ENCODE measurements at regions not wholly inside any gene's neighbourhood (a gene's known extent, or its start where the extent isn't known, plus 50 kb on each side); places are given as distances from the start of the nearest gene placed in this dataset.

DNA sequence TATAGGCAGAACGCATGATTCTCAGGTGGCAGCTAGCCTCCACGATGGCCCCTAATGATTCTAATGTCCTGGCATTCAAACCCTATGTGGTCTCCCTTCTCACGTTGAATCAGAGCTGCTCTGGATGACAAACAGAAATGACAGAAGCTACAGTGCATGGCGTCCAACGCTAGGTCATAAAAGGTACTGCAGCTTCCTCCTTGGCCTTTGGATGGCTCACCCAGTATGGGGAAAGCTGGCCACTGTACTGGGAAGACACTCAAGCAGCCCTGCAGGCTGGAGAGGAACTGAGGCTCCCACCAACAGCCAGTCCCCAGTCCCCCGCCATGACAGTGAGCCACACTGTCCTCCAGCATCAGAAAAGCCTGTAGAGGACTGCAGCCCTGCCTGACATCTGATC is 286.3 kb downstream of the FAM43A start:
- intact Hi-C loops (cut with DNase I): no loop called here
- DNase-seq (ENCODE audit: low spot score): no peak
- no peak overlapping the region for H3K27ac ChIP-seq

GRCh38 chr3:194972641-194973040 is 287.0 kb downstream of the FAM43A start:
- no peaks in the 10 kb centered on the region for H3K9me3 ChIP-seq
- no peaks in the 10 kb centered on the region for H3K27me3 ChIP-seq (replicated peaks; ENCODE audit: insufficient read depth)
- no peaks in the 10 kb centered on the region for H3K36me3 ChIP-seq
- intact Hi-C loops (cut with DNase I): no loop called here
- DNase-seq (ENCODE audit: low spot score): no peak
- H3K4me3 ChIP-seq: no peak overlapping the region
- no peak overlapping the region for H3K27ac ChIP-seq
- H3K4me1 ChIP-seq (replicated peaks): no peaks in the 10 kb centered on the region
- TF ChIP-seq POLR2AphosphoS5 (IDR thresholded peaks at IDR 0.05) (no peak), CTCF (IDR thresholded peaks at IDR 0.05) (no peak)
- 89% methylated on average over 6 of the region's 6 CpGs for WGBS

More for the DNA sequence above, 286.3 kb downstream of the FAM43A start:
- Histone ChIP-seq H3K4me3 (no peak overlapping the region), H3K36me3 (no peaks in the 10 kb centered on the region), H3K27me3 (replicated peaks; ENCODE audit: insufficient read depth) (no peaks in the 10 kb centered on the region), H3K9me3 (no peaks in the 10 kb centered on the region), H3K4me1 (replicated peaks) (no peaks in the 10 kb centered on the region)
- 82% methylated on average over 6 of the region's 6 CpGs for WGBS
- TF ChIP-seq CTCF (IDR thresholded peaks at IDR 0.05): no peak
- no peak for TF ChIP-seq POLR2AphosphoS5 (IDR thresholded peaks at IDR 0.05)
- no peak for TF ChIP-seq POLR2A (IDR thresholded peaks at IDR 0.05)

DNA sequence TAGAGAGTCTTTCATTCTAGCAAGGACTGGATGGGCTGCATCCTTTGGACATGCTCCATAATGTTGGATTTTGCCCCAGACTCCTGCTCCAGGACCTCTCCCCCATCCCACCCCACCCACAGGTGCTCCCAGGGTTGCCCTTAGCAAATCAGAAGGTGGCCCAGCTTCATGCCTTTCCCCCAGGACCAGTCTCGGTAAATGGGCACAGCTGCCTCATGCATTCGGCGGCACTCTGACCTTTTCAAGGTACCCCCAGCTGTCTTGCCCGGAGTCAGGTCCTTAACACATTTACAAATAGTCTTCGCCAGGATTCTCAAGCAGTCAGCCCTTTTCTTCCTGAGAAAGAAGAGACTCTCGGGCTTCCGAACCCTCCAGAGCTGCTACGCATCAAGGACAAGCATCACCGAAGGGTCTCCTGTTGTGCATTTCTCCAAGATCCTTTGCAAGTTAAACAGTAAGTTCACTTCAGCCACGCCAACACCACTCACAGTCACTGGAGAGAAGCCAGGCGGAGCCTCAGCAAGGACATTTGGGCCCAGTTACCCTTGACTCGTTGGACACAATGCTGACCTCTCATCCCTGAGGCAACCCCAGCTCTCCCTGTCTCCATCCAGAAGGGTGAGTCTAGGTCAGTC is 287.8 kb downstream of the FAM43A start:
- Histone ChIP-seq H3K27me3 (replicated peaks; ENCODE audit: insufficient read depth) (no peaks in the 10 kb centered on the region), H3K4me1 (replicated peaks) (no peaks in the 10 kb centered on the region), H3K27ac (no peak overlapping the region), H3K36me3 (no peaks in the 10 kb centered on the region), H3K9me3 (no peaks in the 10 kb centered on the region), H3K4me3 (no peak overlapping the region)
- no peak for DNase-seq (ENCODE audit: low spot score)
- 87% methylated on average over 12 of the region's 12 CpGs for WGBS
- intact Hi-C loops (cut with DNase I): no loop called here
- TF ChIP-seq POLR2A (IDR thresholded peaks at IDR 0.05) (no peak), CTCF (IDR thresholded peaks at IDR 0.05) (no peak)

DNA sequence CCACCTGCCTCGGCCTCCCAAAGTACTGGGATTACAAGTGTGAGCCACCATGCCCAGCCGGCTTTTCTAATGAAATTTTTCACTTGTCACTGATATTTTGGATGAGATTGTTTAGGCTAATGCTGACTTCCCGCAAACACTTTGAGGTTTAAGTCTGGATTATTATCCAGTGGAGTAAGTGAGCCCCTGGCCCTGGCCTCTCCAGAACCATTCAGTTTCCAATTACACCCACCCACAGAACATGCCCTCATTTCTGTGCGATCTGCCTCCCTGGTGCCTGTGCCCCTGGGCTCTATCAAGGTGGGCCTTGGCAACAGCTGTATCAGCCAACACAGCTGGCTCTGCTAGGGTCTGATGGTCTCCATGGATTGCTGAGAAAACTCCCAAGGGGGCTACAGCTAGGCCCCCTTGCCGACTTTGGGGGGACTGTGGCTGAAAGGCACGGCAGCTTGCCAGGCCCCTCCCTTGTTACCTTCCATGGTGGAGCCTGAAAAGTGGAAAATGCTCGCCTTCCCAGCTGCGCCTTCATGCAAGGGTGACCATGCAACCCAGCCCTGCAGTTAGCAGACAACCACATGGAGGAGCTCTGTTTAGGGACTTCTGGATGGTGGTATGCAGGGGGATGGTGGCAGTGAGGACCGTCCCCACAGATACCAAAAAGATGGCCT is 288.9 kb downstream of the FAM43A start:
- Histone ChIP-seq H3K4me3 (no peak overlapping the region), H3K27me3 (replicated peaks; ENCODE audit: insufficient read depth) (no peaks in the 10 kb centered on the region), H3K4me1 (replicated peaks) (no peaks in the 10 kb centered on the region), H3K9me3 (no peaks in the 10 kb centered on the region), H3K27ac (no peak overlapping the region), H3K36me3 (no peaks in the 10 kb centered on the region)
- TF ChIP-seq POLR2AphosphoS5 (IDR thresholded peaks at IDR 0.05) (no peak), CTCF (IDR thresholded peaks at IDR 0.05) (no peak), POLR2A (IDR thresholded peaks at IDR 0.05) (no peak)
- intact Hi-C loops (cut with DNase I): no loop called here
- DNase-seq (ENCODE audit: low spot score): no peak
- 96% methylated on average over 9 of the region's 9 CpGs for WGBS

GRCh38 chr3:194976049-194976451 is 290.4 kb downstream of the FAM43A start:
- 52% methylated on average over 5 of the region's 5 CpGs for WGBS
- Histone ChIP-seq H3K9me3 (no peaks in the 10 kb centered on the region), H3K36me3 (no peaks in the 10 kb centered on the region), H3K4me1 (replicated peaks) (no peaks in the 10 kb centered on the region), H3K27ac (peak overlapping the region in 1 of 2 donors; percentile 46), H3K4me3 (no peak overlapping the region), H3K27me3 (replicated peaks; ENCODE audit: insufficient read depth) (no peaks in the 10 kb centered on the region)
- intact Hi-C loops (cut with DNase I): no loop called here
- TF ChIP-seq POLR2AphosphoS5 (IDR thresholded peaks at IDR 0.05): peak; percentile 86
- no peak for TF ChIP-seq CTCF (IDR thresholded peaks at IDR 0.05)
- DNase-seq (ENCODE audit: low spot score): peak; percentile 88

Measured in prostate gland (tissue), 2 donors.